ENCODE measurements at regions not wholly inside any gene's neighbourhood (a gene's known extent, or its start where the extent isn't known, plus 50 kb on each side); places are given as distances from the start of the nearest gene placed in this dataset.

- H2AFZ ChIP-seq (ENCODE audit: low read length), result no peak overlapping the region
- H3K9me3 ChIP-seq (ENCODE audit: insufficient read depth, low read depth, low read length), result no peaks in the 10 kb centered on the region
- H3K4me3 ChIP-seq (ENCODE audit: low read length, poor library complexity, severe bottlenecking), result no peak overlapping the region
- peaks cover 13% of the 10 kb centered on the region for H3K27me3 ChIP-seq (ENCODE audit: insufficient read depth, low read length, poor library complexity, severe bottlenecking)
- H3K9ac ChIP-seq (ENCODE audit: low read depth, low read length, poor library complexity, severe bottlenecking), result no peak overlapping the region
- no peaks in the 10 kb centered on the region for H3K79me2 ChIP-seq (ENCODE audit: insufficient read depth, low read length)
- no peak overlapping the region for H3K4me2 ChIP-seq (ENCODE audit: low read depth, low read length, poor library complexity, severe bottlenecking)
- H3K9me2 ChIP-seq (replicated peaks; ENCODE audit: low read depth, low read length), result no peaks in the 10 kb centered on the region
- no peaks in the 10 kb centered on the region for H3K4me1 ChIP-seq (ENCODE audit: insufficient read depth, low read length, poor library complexity, severe bottlenecking)
- no peaks in the 10 kb centered on the region for H4K20me1 ChIP-seq (ENCODE audit: insufficient read depth, low read length, poor library complexity, severe bottlenecking)
- H3K36me3 ChIP-seq (ENCODE audit: insufficient read depth, low read length), result no peaks in the 10 kb centered on the region
- TF ChIP-seq CTCF (conservative IDR thresholded peaks at IDR 0.05; ENCODE audit: low read length) (no peak), EZH2phosphoT487 (IDR thresholded peaks at IDR 0.05; ENCODE audit: borderline replicate concordance) (no peak)
- no peaks in the 10 kb centered on the region for H3F3A ChIP-seq (ENCODE audit: low read depth)
These were observed 341.6 kb upstream of the HAND2 start for GRCh38 chr4:173871643-173872042.

GRCh38 chr4:173866322-173867026, 336.4 kb upstream of the HAND2 start:
- no peak overlapping the region for H3K9ac ChIP-seq (ENCODE audit: low read depth, low read length, poor library complexity, severe bottlenecking)
- H3K4me3 ChIP-seq (ENCODE audit: low read length, poor library complexity, severe bottlenecking), result no peak overlapping the region
- no peaks in the 10 kb centered on the region for H3K9me3 ChIP-seq (ENCODE audit: insufficient read depth, low read depth, low read length)
- no peaks in the 10 kb centered on the region for H3K9me2 ChIP-seq (replicated peaks; ENCODE audit: low read depth, low read length)
- no peak overlapping the region for H3K4me2 ChIP-seq (ENCODE audit: low read depth, low read length, poor library complexity, severe bottlenecking)
- no peaks in the 10 kb centered on the region for H3K36me3 ChIP-seq (ENCODE audit: insufficient read depth, low read length)
- no peaks in the 10 kb centered on the region for H3K79me2 ChIP-seq (ENCODE audit: insufficient read depth, low read length)
- H4K20me1 ChIP-seq (ENCODE audit: insufficient read depth, low read length, poor library complexity, severe bottlenecking), result no peaks in the 10 kb centered on the region
- H3K4me1 ChIP-seq (ENCODE audit: insufficient read depth, low read length, poor library complexity, severe bottlenecking), result no peaks in the 10 kb centered on the region
- H2AFZ ChIP-seq (ENCODE audit: low read length), result no peak overlapping the region
- H3K27me3 ChIP-seq (ENCODE audit: insufficient read depth, low read length, poor library complexity, severe bottlenecking), result peaks cover 2% of the 10 kb centered on the region
- no peak for TF ChIP-seq CTCF (conservative IDR thresholded peaks at IDR 0.05; ENCODE audit: low read length)
- no peak for TF ChIP-seq EZH2phosphoT487 (IDR thresholded peaks at IDR 0.05; ENCODE audit: borderline replicate concordance)
- no peaks in the 10 kb centered on the region for H3F3A ChIP-seq (ENCODE audit: low read depth)

DNA sequence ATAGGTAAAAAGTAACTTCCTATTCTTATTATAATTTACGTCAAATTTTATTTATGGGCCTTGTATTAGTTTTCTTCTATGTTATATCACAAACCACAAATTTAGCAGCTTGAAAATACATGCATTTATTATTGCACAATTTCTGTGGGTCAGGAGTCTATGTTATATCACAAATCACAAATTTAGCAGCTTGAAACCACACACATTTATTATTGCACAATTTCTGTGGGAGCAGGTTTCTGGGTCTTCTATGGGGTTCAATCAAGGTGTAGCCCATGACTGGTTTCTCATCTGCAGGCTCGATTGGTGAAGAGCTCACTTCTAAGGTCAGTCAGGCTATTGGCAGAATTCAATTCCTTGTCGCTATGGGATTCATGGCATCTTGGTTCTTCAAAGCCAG, 332.7 kb upstream of the HAND2 start:
- Histone ChIP-seq H3K4me3 (ENCODE audit: low read length, poor library complexity, severe bottlenecking) (no peak overlapping the region), H3K9ac (ENCODE audit: low read depth, low read length, poor library complexity, severe bottlenecking) (no peak overlapping the region), H3K9me3 (ENCODE audit: insufficient read depth, low read depth, low read length) (no peaks in the 10 kb centered on the region), H3K4me1 (ENCODE audit: insufficient read depth, low read length, poor library complexity, severe bottlenecking) (no peaks in the 10 kb centered on the region), H3K79me2 (ENCODE audit: insufficient read depth, low read length) (no peaks in the 10 kb centered on the region), H2AFZ (ENCODE audit: low read length) (no peak overlapping the region), H3K27me3 (ENCODE audit: insufficient read depth, low read length, poor library complexity, severe bottlenecking) (no peaks in the 10 kb centered on the region), H3K4me2 (ENCODE audit: low read depth, low read length, poor library complexity, severe bottlenecking) (no peak overlapping the region), H3K36me3 (ENCODE audit: insufficient read depth, low read length) (no peaks in the 10 kb centered on the region), H3K9me2 (replicated peaks; ENCODE audit: low read depth, low read length) (no peaks in the 10 kb centered on the region), H3F3A (ENCODE audit: low read depth) (no peaks in the 10 kb centered on the region), H4K20me1 (ENCODE audit: insufficient read depth, low read length, poor library complexity, severe bottlenecking) (no peaks in the 10 kb centered on the region)
- TF ChIP-seq EZH2phosphoT487 (IDR thresholded peaks at IDR 0.05; ENCODE audit: borderline replicate concordance), result no peak
- TF ChIP-seq CTCF (conservative IDR thresholded peaks at IDR 0.05; ENCODE audit: low read length), result no peak

Data from Loucy (cell line).